MM.1S (cell line): ENCODE measurements at regions not wholly inside any gene's neighbourhood (a gene's known extent, or its start where the extent isn't known, plus 50 kb on each side); places are given as distances from the start of the nearest gene placed in this dataset.

Experiments used
- DNase-seq: peaks from one replicate; pipeline ENCODE4 v3.0.0-alpha.2; 2015
- H2AFZ ChIP-seq: fragments of 300-600 bp; sonication (generic); 2 replicates; pipeline ENCODE4 v1.6.0; 2016; ENCODE audit warnings: antibody characterized with exemption, low read length
- H3F3A ChIP-seq: fragments of 300-600 bp; sonication (generic); 2 replicates; pipeline ENCODE4 v1.6.1; 2016; ENCODE audit warnings: mild to moderate bottlenecking, antibody characterized with exemption, low read length, moderate library complexity, mixed read lengths; ENCODE audit not compliant: insufficient read depth
- H3K27ac ChIP-seq: fragments of 300-600 bp; sonication (generic); 2 replicates; pipeline ENCODE4 v1.5.1; 2016; ENCODE audit warnings: mild to moderate bottlenecking, low read length
- H3K27me3 ChIP-seq: fragments of 300-600 bp; sonication (generic); replicated peaks from 2 replicates; pipeline ENCODE4 v1.6.0; 2016; ENCODE audit warnings: low read length; ENCODE audit not compliant: insufficient read depth
- H3K36me3 ChIP-seq: fragments of 300-600 bp; sonication (generic); replicated peaks from 2 replicates; pipeline ENCODE4 v1.6.1; 2016; ENCODE audit warnings: mild to moderate bottlenecking, low read length, mixed read lengths; ENCODE audit not compliant: insufficient read depth
- H3K4me1 ChIP-seq: fragments of 300-600 bp; sonication (generic); 2 replicates; pipeline ENCODE4 v1.6.1; 2016; ENCODE audit warnings: low read length, mixed read lengths
- H3K4me2 ChIP-seq: fragments of 300-600 bp; sonication (generic); 2 replicates; pipeline ENCODE4 v1.6.0; 2016; ENCODE audit warnings: low read depth, low read length
- H3K4me3 ChIP-seq: fragments of 300-600 bp; sonication (generic); 2 replicates; pipeline ENCODE4 v1.5.1; 2016; ENCODE audit warnings: low read length, mixed read lengths
- H3K79me2 ChIP-seq: fragments of 300-600 bp; sonication (generic); 2 replicates; pipeline ENCODE4 v1.6.1; 2016; ENCODE audit warnings: mixed run types, low read length, mixed read lengths
- H3K9ac ChIP-seq: fragments of 300-600 bp; sonication (generic); 2 replicates; pipeline ENCODE4 v1.6.1; 2016; ENCODE audit warnings: low read length, mixed read lengths
- H3K9me2 ChIP-seq: fragments of 300-600 bp; sonication (generic); replicated peaks from 2 replicates; pipeline ENCODE4 v1.6.1; 2016; ENCODE audit warnings: mild to moderate bottlenecking, low read length, mixed read lengths; ENCODE audit not compliant: insufficient read depth
- H3K9me3 ChIP-seq: fragments of 300-600 bp; sonication (generic); replicated peaks from 2 replicates; pipeline ENCODE4 v1.6.1; 2016; ENCODE audit warnings: mild to moderate bottlenecking, low read length, mixed read lengths; ENCODE audit not compliant: insufficient read depth
- H4K20me1 ChIP-seq: fragments of 300-600 bp; sonication (generic); 2 replicates; pipeline ENCODE4 v1.6.1; 2016; ENCODE audit warnings: mild to moderate bottlenecking, low read length, moderate library complexity, mixed read lengths; ENCODE audit not compliant: insufficient read depth
- EZH2 ChIP-seq: fragments of 300-600 bp; sonication (generic); optimal IDR thresholded peaks from 2 replicates; pipeline ENCODE3; 2017; ENCODE audit warnings: low read depth, mild to moderate bottlenecking, antibody characterized with exemption, low read length, mixed read lengths
- EZH2phosphoT487 ChIP-seq: fragments of 300-600 bp; sonication (generic); IDR thresholded peaks from 2 replicates; pipeline ENCODE4 v1.6.1; 2018; ENCODE audit warnings: antibody characterized with exemption, low read length
- TF ChIP-seq, protein P1 (sequence below): fragments of 300-600 bp; sonication (generic); IDR thresholded peaks from 2 replicates; pipeline ENCODE4 v1.5.1; 2016; ENCODE audit warnings: antibody characterized with exemption, low read length, mixed read lengths

DNA sequence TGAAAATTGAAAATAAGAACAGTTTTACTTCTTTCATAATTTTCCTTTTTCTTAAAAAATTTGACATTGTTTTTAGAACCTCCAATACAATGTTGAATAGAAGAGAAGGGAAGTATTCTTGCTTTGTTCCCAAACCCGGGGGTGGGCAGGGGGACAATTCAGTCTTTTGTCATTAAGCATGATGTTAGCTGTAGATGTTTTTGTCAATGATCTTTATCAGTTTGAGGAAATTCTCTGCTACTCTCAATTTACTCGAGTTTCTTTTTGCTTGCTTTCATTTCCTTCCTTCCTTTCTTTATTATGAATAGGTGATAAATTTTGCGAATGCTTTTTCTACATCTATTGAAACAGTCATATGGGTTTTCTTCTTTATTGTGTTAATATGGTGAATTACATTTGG lies 183.2 kb upstream of the FRMD6 start:
- H3K27me3 ChIP-seq: no peaks in the 10 kb centered on the region
- no peaks in the 10 kb centered on the region for H3K9me3 ChIP-seq
- H3F3A ChIP-seq: no peaks in the 10 kb centered on the region
- H3K9ac ChIP-seq: no peak overlapping the region
- H3K4me3 ChIP-seq: no peak overlapping the region
- no peaks in the 10 kb centered on the region for H3K36me3 ChIP-seq
- no peak overlapping the region for H2AFZ ChIP-seq
- no peaks in the 10 kb centered on the region for H3K4me1 ChIP-seq
- H3K79me2 ChIP-seq: no peaks in the 10 kb centered on the region
- DNase-seq: no peak
- H3K27ac ChIP-seq: no peak overlapping the region
- TF ChIP-seq EZH2 (no peak), EZH2phosphoT487 (no peak)
- TF ChIP-seq, protein P1, sequence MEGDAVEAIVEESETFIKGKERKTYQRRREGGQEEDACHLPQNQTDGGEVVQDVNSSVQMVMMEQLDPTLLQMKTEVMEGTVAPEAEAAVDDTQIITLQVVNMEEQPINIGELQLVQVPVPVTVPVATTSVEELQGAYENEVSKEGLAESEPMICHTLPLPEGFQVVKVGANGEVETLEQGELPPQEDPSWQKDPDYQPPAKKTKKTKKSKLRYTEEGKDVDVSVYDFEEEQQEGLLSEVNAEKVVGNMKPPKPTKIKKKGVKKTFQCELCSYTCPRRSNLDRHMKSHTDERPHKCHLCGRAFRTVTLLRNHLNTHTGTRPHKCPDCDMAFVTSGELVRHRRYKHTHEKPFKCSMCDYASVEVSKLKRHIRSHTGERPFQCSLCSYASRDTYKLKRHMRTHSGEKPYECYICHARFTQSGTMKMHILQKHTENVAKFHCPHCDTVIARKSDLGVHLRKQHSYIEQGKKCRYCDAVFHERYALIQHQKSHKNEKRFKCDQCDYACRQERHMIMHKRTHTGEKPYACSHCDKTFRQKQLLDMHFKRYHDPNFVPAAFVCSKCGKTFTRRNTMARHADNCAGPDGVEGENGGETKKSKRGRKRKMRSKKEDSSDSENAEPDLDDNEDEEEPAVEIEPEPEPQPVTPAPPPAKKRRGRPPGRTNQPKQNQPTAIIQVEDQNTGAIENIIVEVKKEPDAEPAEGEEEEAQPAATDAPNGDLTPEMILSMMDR: no peak
- H3K9me2 ChIP-seq: no peaks in the 10 kb centered on the region
- H4K20me1 ChIP-seq: no peaks in the 10 kb centered on the region
- H3K4me2 ChIP-seq: no peak overlapping the region

DNA sequence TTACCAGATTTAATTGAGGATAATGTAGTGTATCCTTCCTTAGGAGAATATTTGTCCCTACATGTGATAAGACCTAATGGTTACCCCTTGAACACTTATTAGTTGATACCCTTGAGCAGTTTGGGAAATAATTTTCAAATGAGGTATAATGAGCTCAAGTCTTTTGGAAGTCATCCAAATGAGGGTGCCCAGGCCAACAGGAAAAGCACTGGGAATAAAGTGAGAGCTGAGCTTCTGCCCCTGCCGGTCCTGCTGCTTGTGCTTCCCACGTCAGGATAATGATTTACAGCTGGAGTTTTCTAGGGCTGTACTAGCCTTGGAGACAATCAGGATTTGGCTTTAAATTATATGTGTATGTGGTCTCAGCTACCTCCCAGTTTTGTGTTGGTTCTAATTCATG lies 178.8 kb upstream of the FRMD6 start:
- DNase-seq: no peak
- H3K27ac ChIP-seq: no peak overlapping the region
- TF ChIP-seq EZH2phosphoT487: no peak
- TF ChIP-seq EZH2: no peak
- TF ChIP-seq, protein P1: no peak
- no peak overlapping the region for H2AFZ ChIP-seq
- no peaks in the 10 kb centered on the region for H3K9me3 ChIP-seq
- H3K9me2 ChIP-seq: no peaks in the 10 kb centered on the region
- no peaks in the 10 kb centered on the region for H3F3A ChIP-seq
- no peaks in the 10 kb centered on the region for H3K4me1 ChIP-seq
- no peaks in the 10 kb centered on the region for H3K36me3 ChIP-seq
- H3K4me2 ChIP-seq: no peak overlapping the region
- no peaks in the 10 kb centered on the region for H3K27me3 ChIP-seq
- no peak overlapping the region for H3K9ac ChIP-seq
- no peaks in the 10 kb centered on the region for H3K79me2 ChIP-seq
- no peaks in the 10 kb centered on the region for H4K20me1 ChIP-seq
- no peak overlapping the region for H3K4me3 ChIP-seq

DNA sequence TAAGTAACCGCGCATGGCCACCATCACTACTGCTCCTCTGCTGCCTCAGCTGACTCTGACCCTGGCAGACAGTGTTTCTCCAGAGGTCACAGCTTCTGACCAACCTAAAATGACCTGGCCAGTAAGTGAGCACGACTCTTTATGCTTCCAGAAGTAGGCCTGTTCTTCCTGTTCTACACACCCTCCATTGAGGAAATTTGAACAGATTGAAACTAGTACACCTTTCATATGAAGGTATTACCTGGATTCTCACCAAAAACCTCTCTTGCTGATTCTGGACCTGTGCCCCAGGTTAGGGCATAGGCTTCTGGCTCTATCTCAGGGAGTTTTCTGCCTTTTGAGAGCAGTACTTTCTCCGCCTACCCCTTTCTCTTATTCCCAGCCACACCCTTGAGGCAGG lies 178.4 kb upstream of the FRMD6 start:
- Histone ChIP-seq H3K4me1 (no peaks in the 10 kb centered on the region), H2AFZ (no peak overlapping the region), H3K9me3 (no peaks in the 10 kb centered on the region), H3K36me3 (no peaks in the 10 kb centered on the region), H3K9ac (no peak overlapping the region), H3F3A (no peaks in the 10 kb centered on the region), H3K4me3 (no peak overlapping the region), H3K9me2 (no peaks in the 10 kb centered on the region), H3K4me2 (no peak overlapping the region), H3K79me2 (no peaks in the 10 kb centered on the region), H3K27me3 (no peaks in the 10 kb centered on the region), H3K27ac (no peak overlapping the region), H4K20me1 (no peaks in the 10 kb centered on the region)
- DNase-seq: no peak
- no peak for TF ChIP-seq EZH2
- TF ChIP-seq, protein P1: no peak
- no peak for TF ChIP-seq EZH2phosphoT487
